ENCODE measurements at regions not wholly inside any gene's neighbourhood (a gene's known extent, or its start where the extent isn't known, plus 50 kb on each side); places are given as distances from the start of the nearest gene placed in this dataset.

- no peak overlapping the region for H3K27ac ChIP-seq
- TF ChIP-seq CTCF (conservative IDR thresholded peaks at IDR 0.05) (no peak), ZFX (IDR thresholded peaks at IDR 0.05) (no peak)
These were observed 348.5 kb upstream of the UMPS start for GRCh38 chr3:124381575-124382333.

GRCh38 chr3:124383051-124383450 lies 347.2 kb upstream of the UMPS start:
- no peak for TF ChIP-seq CTCF (conservative IDR thresholded peaks at IDR 0.05)
- no peak for TF ChIP-seq ZFX (IDR thresholded peaks at IDR 0.05)
- H3K27ac ChIP-seq = no peak overlapping the region

- TF ChIP-seq ZFX (IDR thresholded peaks at IDR 0.05) (no peak), CTCF (conservative IDR thresholded peaks at IDR 0.05) (no peak)
- H3K27ac ChIP-seq = no peak overlapping the region
These were observed 346.3 kb upstream of the UMPS start for GRCh38 chr3:124383846-124384466.

GRCh38 chr3:124384527-124384926 lies 345.7 kb upstream of the UMPS start:
- TF ChIP-seq ZFX (IDR thresholded peaks at IDR 0.05) = no peak
- no peak for TF ChIP-seq CTCF (conservative IDR thresholded peaks at IDR 0.05)
- H3K27ac ChIP-seq = no peak overlapping the region

GRCh38 chr3:124385996-124386395 lies 344.3 kb upstream of the UMPS start:
- TF ChIP-seq CTCF (conservative IDR thresholded peaks at IDR 0.05) = no peak
- TF ChIP-seq ZFX (IDR thresholded peaks at IDR 0.05) = no peak
- no peak overlapping the region for H3K27ac ChIP-seq

GRCh38 chr3:124386996-124387595 lies 343.2 kb upstream of the UMPS start:
- TF ChIP-seq CTCF (conservative IDR thresholded peaks at IDR 0.05) (no peak), ZFX (IDR thresholded peaks at IDR 0.05) (no peak)

GRCh38 chr3:124391774-124392173 lies 338.5 kb upstream of the UMPS start:
- TF ChIP-seq CTCF (conservative IDR thresholded peaks at IDR 0.05) = peak; percentile 18
- no peak for TF ChIP-seq ZFX (IDR thresholded peaks at IDR 0.05)
- no peak overlapping the region for H3K27ac ChIP-seq

More at GRCh38 chr3:124386996-124387595, 343.2 kb upstream of the UMPS start:
- no peak overlapping the region for H3K27ac ChIP-seq
